ENCODE measurements at regions not wholly inside any gene's neighbourhood (a gene's known extent, or its start where the extent isn't known, plus 50 kb on each side); places are given as distances from the start of the nearest gene placed in this dataset.
A peak's percentile ranks its signal among the peaks of the same experiment; 100 is the strongest.
"Not testable (repeated sequence)": the region's sequence is repeated elsewhere in the genome, so short reads cannot be mapped to it uniquely, and the experiment has no call there.

GRCh38 chr20:53827292-53828087, 233.9 kb upstream of the ZNF217 start:
- in situ Hi-C loops (cut with HindIII; ENCODE audit: low pct_ligation_motif_present, low pct_unique_long_range_greater_than_20kb, low sequenced_read_pairs) = no loop called here
- DNase-seq = peak; percentile 2

DNA sequence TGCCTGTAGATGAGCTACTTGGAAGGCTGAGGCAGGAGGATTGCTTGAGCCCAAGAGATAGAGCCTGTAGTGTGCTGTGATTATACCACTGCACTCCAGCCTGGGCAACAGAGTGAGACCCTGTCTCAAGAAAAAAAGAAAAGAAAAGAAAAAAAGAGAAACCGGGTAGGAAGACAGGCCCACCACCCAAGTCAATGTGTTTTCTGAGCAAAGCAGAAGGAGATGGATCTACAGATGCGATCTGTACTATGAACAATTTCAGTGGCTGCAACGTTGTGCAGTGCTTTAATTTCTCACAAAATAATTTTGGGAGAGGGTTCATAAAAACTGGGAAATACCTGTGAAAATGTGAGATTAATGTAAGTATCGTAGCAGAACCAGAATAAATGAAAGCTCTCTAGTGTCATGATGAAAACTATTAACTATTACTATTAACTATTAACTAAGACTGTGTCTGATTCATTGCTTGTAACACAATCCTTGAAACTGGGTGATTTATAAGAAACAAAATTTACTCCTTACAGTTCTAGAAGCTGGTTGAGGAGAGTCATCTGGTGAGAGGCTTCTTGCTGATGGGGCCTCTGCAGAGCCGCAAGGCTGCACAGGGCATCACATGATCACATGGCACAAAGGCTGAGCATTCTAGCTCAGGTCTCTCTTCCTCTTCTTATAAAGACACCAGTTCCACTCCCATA, 233.1 kb upstream of the ZNF217 start:
- DNase-seq = peak; percentile 65
- in situ Hi-C loops (cut with HindIII; ENCODE audit: low pct_ligation_motif_present, low pct_unique_long_range_greater_than_20kb, low sequenced_read_pairs) = no loop called here

GRCh38 chr20:53826090-53826489, 232.5 kb upstream of the ZNF217 start:
- in situ Hi-C loops (cut with HindIII; ENCODE audit: low pct_ligation_motif_present, low pct_unique_long_range_greater_than_20kb, low sequenced_read_pairs) = no loop called here
- no peak for DNase-seq

DNA sequence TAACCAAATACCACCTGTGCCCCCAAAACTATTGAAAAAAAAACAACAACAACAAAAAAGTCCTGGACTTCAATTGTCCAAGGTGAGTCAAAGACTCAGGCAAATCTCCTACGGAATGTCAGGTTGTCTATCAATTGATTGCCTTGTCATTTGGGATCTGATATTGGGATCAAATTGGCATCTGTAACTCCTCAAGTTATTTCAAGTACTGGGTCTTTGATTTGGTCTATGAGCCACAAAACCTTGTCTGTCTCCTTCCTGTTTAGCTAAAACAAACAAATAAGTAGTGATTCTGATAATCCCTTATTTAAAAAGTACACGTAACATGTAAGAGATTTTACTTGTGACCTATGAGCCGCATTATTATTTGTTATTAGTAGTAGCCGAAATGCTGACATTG, 231.6 kb upstream of the ZNF217 start:
- in situ Hi-C loops (cut with HindIII; ENCODE audit: low pct_ligation_motif_present, low pct_unique_long_range_greater_than_20kb, low sequenced_read_pairs) = no loop called here

DNA sequence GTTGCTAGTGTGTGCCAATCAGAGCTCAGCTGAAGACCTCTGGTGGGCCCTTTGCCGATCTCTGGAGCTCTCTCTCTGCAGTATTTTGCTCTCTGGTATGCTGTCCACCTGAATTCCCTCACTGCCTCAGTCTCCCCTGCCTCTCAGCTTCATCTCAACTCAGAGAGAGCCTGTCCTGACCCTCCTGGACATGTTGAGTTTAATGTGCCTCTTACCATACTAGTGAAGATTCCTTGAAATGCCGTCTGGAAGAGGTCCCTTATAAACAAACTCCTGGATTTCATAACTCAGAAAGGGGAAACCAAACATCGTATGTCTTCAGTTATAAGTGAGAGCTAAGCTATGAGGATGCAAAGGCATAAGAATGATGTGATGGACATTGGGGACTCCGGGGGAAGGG, 231.1 kb upstream of the ZNF217 start:
- in situ Hi-C loops (cut with HindIII; ENCODE audit: low pct_ligation_motif_present, low pct_unique_long_range_greater_than_20kb, low sequenced_read_pairs) = no loop called here
- no peak for DNase-seq

More for the DNA sequence above, 231.6 kb upstream of the ZNF217 start:
- no peak for DNase-seq

- in situ Hi-C loops (cut with HindIII; ENCODE audit: low pct_ligation_motif_present, low pct_unique_long_range_greater_than_20kb, low sequenced_read_pairs) = no loop called here
- no peak for DNase-seq
Measured at GRCh38 chr20:53823121-53823764, 229.6 kb upstream of the ZNF217 start.

DNA sequence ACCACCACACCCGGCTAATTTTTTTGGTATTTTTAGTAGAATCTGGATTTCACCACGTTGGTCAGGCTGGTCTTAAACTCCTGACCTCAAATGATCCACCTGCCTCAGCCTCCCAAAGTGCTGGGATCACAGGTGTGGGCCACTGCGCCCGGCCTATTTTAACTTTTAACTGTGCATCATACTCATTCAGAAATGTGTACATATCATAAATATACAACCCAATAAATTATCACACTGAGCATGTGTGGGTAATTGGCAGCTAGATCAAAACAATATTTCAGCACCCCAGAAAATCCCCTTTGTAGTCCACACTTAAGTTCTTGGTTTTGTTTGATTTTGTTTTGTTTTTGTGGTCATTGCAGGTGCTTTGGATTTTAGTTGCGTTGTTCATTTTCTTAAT, 228.9 kb upstream of the ZNF217 start:
- no peak for DNase-seq
- in situ Hi-C loops (cut with HindIII; ENCODE audit: low pct_ligation_motif_present, low pct_unique_long_range_greater_than_20kb, low sequenced_read_pairs) = no loop called here

- no peak for DNase-seq
- in situ Hi-C loops (cut with HindIII; ENCODE audit: low pct_ligation_motif_present, low pct_unique_long_range_greater_than_20kb, low sequenced_read_pairs) = no loop called here
Measured at GRCh38 chr20:53819973-53820451, 226.4 kb upstream of the ZNF217 start.

GRCh38 chr20:53818457-53819177, 225.0 kb upstream of the ZNF217 start:
- no peak for DNase-seq
- in situ Hi-C loops (cut with HindIII; ENCODE audit: low pct_ligation_motif_present, low pct_unique_long_range_greater_than_20kb, low sequenced_read_pairs) = no loop called here

- in situ Hi-C loops (cut with HindIII; ENCODE audit: low pct_ligation_motif_present, low pct_unique_long_range_greater_than_20kb, low sequenced_read_pairs); DNase-seq: not testable (repeated sequence)
Measured at GRCh38 chr20:53817513-53817912, 223.9 kb upstream of the ZNF217 start.

DNA sequence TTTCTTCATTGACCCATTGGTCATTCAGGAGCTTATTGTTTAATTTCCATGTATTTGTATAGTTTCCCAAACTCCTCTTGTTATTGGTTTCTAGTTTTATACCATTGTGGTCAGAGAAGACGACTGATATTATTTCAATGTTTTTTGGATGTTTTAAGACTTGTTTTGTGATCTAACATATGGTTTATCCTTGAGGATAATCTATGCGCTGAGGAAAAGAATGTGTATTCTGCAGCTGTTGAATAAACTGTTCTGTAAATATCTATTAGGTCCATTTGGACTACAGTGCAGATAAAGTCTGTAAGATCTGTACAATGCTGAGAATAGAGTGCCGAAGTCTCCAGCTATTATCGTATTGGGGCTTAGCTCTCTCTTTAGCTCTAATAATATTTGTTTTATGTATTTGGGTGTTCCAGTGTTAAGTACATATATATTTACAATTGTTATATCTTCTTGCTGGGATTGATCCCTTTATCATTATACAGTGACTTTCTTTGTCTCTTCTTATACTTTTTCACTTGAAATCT, 223.3 kb upstream of the ZNF217 start:
- in situ Hi-C loops (cut with HindIII; ENCODE audit: low pct_ligation_motif_present, low pct_unique_long_range_greater_than_20kb, low sequenced_read_pairs) = no loop called here
- no peak for DNase-seq

DNA sequence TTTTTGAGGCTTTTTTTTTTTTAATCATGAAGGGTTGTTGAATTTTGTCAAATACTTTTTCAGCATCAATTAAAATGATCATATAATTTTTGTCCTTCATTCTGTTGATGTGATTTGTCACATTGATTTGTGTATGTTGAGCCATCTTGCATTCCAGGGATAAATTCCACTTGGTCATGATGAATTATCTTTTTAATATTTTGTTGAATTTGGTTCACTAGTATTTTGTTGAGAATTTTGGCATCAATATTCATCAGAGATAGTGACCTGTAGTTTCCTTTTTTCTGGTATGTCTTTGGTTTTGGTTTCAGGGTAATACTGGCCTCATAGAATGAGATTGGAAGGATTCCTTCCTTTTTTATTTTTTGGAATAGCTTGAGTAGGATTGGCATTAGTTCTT, 221.9 kb upstream of the ZNF217 start:
- in situ Hi-C loops (cut with HindIII; ENCODE audit: low pct_ligation_motif_present, low pct_unique_long_range_greater_than_20kb, low sequenced_read_pairs) = no loop called here
- no peak for DNase-seq

DNA sequence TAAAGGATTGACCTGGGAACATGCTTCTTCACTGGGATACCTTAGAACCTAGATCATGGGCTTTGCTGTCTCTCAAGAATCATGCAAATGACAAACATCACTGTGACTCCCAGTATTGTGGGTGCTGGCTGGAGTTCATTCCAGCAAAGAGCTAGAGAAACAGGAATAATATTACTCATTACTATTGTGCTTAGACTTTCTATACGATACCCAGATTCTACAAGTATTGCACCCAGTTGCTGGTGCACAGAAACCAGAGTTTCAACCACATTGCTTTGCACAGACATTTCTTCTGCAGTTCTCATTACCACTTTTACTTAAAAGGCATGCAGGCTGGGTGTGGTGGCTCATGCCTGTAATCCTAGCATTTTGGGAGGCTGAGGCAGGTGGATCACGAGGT, 220.4 kb upstream of the ZNF217 start:
- no peak for DNase-seq
- in situ Hi-C loops (cut with HindIII; ENCODE audit: low pct_ligation_motif_present, low pct_unique_long_range_greater_than_20kb, low sequenced_read_pairs) = no loop called here

- DNase-seq = no peak
- in situ Hi-C loops (cut with HindIII; ENCODE audit: low pct_ligation_motif_present, low pct_unique_long_range_greater_than_20kb, low sequenced_read_pairs) = no loop called here
Measured at GRCh38 chr20:53813636-53814035, 220.0 kb upstream of the ZNF217 start.

DNA sequence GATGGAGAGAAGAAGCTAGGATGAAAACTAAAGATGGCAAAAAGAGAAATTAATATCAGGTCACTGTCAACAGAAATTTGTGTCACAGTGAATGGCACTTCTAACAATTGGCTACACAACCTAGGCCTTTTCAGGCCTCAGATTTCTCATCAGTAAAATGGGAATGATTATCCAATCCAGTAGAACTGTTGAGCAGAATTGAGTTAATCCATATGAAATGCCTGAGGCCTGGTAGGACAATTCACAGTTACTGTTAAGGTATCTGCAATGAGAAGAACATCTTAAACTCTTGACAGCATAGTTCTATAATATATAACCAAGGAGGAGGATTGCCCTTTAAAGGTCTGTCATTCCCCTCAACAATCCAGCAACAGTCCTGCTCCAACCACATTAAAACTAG, 217.9 kb upstream of the ZNF217 start:
- in situ Hi-C loops (cut with HindIII; ENCODE audit: low pct_ligation_motif_present, low pct_unique_long_range_greater_than_20kb, low sequenced_read_pairs) = no loop called here
- no peak for DNase-seq

GRCh38 chr20:53810661-53811355, 217.2 kb upstream of the ZNF217 start:
- in situ Hi-C loops (cut with HindIII; ENCODE audit: low pct_ligation_motif_present, low pct_unique_long_range_greater_than_20kb, low sequenced_read_pairs) = no loop called here
- DNase-seq = no peak

- no peak for DNase-seq
- in situ Hi-C loops (cut with HindIII; ENCODE audit: low pct_ligation_motif_present, low pct_unique_long_range_greater_than_20kb, low sequenced_read_pairs) = no loop called here
Measured at GRCh38 chr20:53809728-53810365, 216.2 kb upstream of the ZNF217 start.

DNA sequence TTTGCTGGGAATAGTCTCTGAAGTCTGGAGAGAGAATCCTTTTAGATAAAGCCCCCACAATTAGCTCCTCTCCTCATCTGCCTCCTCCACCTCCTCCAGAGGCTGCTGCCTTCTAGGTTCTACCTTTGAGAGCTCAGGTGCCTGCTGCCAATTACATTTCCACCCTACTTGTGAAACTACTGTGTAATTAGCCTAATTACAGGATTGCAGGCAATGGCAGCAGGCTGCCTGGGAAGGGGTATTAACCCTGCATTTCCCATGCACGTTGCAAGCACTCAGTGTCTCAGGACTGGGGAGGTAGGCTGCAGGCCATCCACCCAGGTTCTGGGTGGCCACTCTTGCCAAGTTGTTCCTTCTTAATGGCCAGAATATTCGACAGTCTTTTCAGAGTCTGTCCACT, 215.6 kb upstream of the ZNF217 start:
- in situ Hi-C loops (cut with HindIII; ENCODE audit: low pct_ligation_motif_present, low pct_unique_long_range_greater_than_20kb, low sequenced_read_pairs) = no loop called here
- no peak for DNase-seq
